ENCODE measurements at regions not wholly inside any gene's neighbourhood (a gene's known extent, or its start where the extent isn't known, plus 50 kb on each side); places are given as distances from the start of the nearest gene placed in this dataset.

DNA sequence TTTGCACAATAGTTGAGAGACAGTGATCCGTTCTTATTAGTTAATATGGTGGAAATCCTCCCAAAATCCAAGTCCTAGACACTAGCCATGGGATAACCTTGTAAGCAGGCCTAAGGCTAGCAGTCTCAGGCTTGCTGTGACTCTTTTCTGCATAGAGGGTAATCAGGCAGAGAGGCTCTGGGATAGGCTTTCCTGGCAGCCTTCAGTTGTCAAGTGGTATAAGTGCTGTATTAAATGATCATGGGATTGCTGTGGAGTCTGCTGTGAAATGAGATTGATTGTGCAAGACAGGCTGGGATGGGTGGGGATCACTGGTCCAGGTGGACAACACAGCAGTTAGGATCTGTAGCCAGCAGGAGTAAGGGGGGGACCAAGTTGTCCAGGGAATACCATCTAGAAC lies 416.4 kb downstream of the TLE4 start:
- Histone ChIP-seq H2AK5ac (ENCODE audit: low read length, severe bottlenecking) (peak overlapping the region; percentile 94), H2BK5ac (ENCODE audit: low read depth, low read length, poor library complexity, severe bottlenecking) (no peak overlapping the region), H3K23ac (ENCODE audit: low read length in 2 of 2) (no peak overlapping the region), H3K4ac (ENCODE audit: low read depth in 1 of 2, low read length in 2 of 2) (no peak overlapping the region), H2AFZ (ENCODE audit: low read depth, low read length) (no peak overlapping the region), H3K9me3 (ENCODE audit: control insufficient read depth, low read length) (no peaks in the 10 kb centered on the region), H4K91ac (ENCODE audit: low read length) (no peak overlapping the region), H3K79me1 (replicated peaks; ENCODE audit: low read length, poor library complexity, severe bottlenecking) (peaks cover 2% of the 10 kb centered on the region), H2BK12ac (ENCODE audit: low read length in 2 of 2) (no peak overlapping the region), H3K18ac (ENCODE audit: low read depth in 1 of 2, low read length in 2 of 2) (no peak overlapping the region), H2BK120ac (ENCODE audit: low read depth, low read length) (no peak overlapping the region), H3K4me2 (ENCODE audit: low read length, poor library complexity, severe bottlenecking) (no peak overlapping the region), H3K4me3 (ENCODE audit: insufficient read depth in 1 of 2, low read depth in 1 of 2, low read length in 2 of 2) (no peak overlapping the region), H4K8ac (ENCODE audit: low read length) (no peak overlapping the region), H2BK15ac (ENCODE audit: low read depth, poor library complexity, severe bottlenecking) (no peak overlapping the region), H3K9ac (ENCODE audit: low read length) (no peak overlapping the region), H3K27me3 (ENCODE audit: control insufficient read depth in 1 of 2, insufficient read depth in 1 of 2, low read length in 2 of 2) (peaks cover 0 to 3% of the 10 kb centered on the region in 2 experiments), H3K27ac (ENCODE audit: low read length, poor library complexity, severe bottlenecking) (peak overlapping the region; percentile 36), H3K36me3 (ENCODE audit: control insufficient read depth in 1 of 2, insufficient read depth in 2 of 2, low read depth in 1 of 2, low read length in 2 of 2) (no peaks in the 10 kb centered on the region), H3K14ac (ENCODE audit: low read length in 2 of 2) (no peak overlapping the region), H3K4me1 (ENCODE audit: control insufficient read depth, insufficient read depth, low read depth, low read length) (peaks cover 9% of the 10 kb centered on the region)
- DNase-seq: no peak
- 86% methylated on average over 1 of the region's 1 CpG for WGBS

DNA sequence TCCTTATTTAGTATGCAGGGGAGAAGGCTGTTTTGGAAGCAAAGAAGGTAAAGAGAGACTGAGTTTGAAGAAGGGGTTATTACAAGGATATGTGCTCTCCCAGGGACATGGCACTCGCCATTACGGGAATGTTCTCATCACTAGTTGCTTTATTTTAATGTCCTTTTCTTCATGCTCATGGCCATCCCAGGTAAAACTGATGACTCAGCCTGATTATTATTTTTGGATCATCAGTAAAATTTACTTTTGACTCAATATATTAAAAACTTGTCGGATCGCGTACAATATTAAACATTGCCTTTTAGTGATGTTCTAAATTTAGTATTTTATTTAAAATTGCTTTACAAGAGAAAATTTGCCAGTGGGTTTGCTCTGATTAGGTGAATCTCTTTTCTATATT lies 414.7 kb downstream of the TLE4 start:
- Histone ChIP-seq H3K4ac (ENCODE audit: low read depth in 1 of 2, low read length in 2 of 2) (no peak overlapping the region), H3K4me2 (ENCODE audit: low read length, poor library complexity, severe bottlenecking) (no peak overlapping the region), H2BK12ac (ENCODE audit: low read length in 2 of 2) (no peak overlapping the region), H3K9ac (ENCODE audit: low read length) (no peak overlapping the region), H3K14ac (ENCODE audit: low read length in 2 of 2) (peak overlapping the region in 1 of 2 experiments; percentile 28), H2BK5ac (ENCODE audit: low read depth, low read length, poor library complexity, severe bottlenecking) (no peak overlapping the region), H2AK5ac (ENCODE audit: low read length, severe bottlenecking) (no peak overlapping the region), H4K8ac (ENCODE audit: low read length) (no peak overlapping the region), H3K18ac (ENCODE audit: low read depth in 1 of 2, low read length in 2 of 2) (no peak overlapping the region), H3K36me3 (ENCODE audit: control insufficient read depth in 1 of 2, insufficient read depth in 2 of 2, low read depth in 1 of 2, low read length in 2 of 2) (no peaks in the 10 kb centered on the region), H4K91ac (ENCODE audit: low read length) (no peak overlapping the region), H3K4me3 (ENCODE audit: insufficient read depth in 1 of 2, low read depth in 1 of 2, low read length in 2 of 2) (no peak overlapping the region), H2AFZ (ENCODE audit: low read depth, low read length) (no peak overlapping the region), H3K79me1 (replicated peaks; ENCODE audit: low read length, poor library complexity, severe bottlenecking) (no peaks in the 10 kb centered on the region), H3K9me3 (ENCODE audit: control insufficient read depth, low read length) (no peaks in the 10 kb centered on the region), H3K27me3 (ENCODE audit: control insufficient read depth in 1 of 2, insufficient read depth in 1 of 2, low read length in 2 of 2) (peaks cover 0 to 7% of the 10 kb centered on the region in 2 experiments), H3K27ac (ENCODE audit: low read length, poor library complexity, severe bottlenecking) (no peak overlapping the region), H3K23ac (ENCODE audit: low read length in 2 of 2) (no peak overlapping the region), H2BK15ac (ENCODE audit: low read depth, poor library complexity, severe bottlenecking) (no peak overlapping the region), H3K4me1 (ENCODE audit: control insufficient read depth, insufficient read depth, low read depth, low read length) (peaks cover 8% of the 10 kb centered on the region), H2BK120ac (ENCODE audit: low read depth, low read length) (no peak overlapping the region)
- WGBS: no CpG with 5 or more reads among the region's 5 CpGs
- DNase-seq: no peak

DNA sequence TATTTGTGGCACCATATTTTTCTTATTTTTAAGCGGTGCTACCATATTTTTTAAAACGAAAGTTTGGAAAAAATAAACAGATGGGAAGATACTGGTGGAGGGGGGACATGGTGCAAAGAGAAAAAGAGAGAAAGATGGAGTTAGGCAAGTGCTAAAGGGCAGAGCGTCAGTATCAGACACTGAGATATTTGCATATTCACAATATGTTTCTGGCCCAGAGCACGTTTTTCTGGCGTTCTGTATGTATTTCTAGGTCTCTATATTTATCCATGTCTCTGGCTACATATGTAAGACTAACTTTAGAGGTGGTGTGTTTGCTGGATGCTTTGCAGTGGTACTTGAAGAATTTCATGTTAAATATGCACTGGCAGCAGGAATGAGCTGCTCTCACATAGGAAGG lies 414.0 kb downstream of the TLE4 start:
- H2BK15ac ChIP-seq (ENCODE audit: low read depth, poor library complexity, severe bottlenecking): no peak overlapping the region
- no peak overlapping the region for H2BK120ac ChIP-seq (ENCODE audit: low read depth, low read length)
- no peak overlapping the region for H4K91ac ChIP-seq (ENCODE audit: low read length)
- H2AK5ac ChIP-seq (ENCODE audit: low read length, severe bottlenecking): no peak overlapping the region
- no peak overlapping the region for H3K18ac ChIP-seq (ENCODE audit: low read depth in 1 of 2, low read length in 2 of 2)
- H3K23ac ChIP-seq (ENCODE audit: low read length in 2 of 2): no peak overlapping the region
- no peak overlapping the region for H3K9ac ChIP-seq (ENCODE audit: low read length)
- no peak overlapping the region for H3K4me3 ChIP-seq (ENCODE audit: insufficient read depth in 1 of 2, low read depth in 1 of 2, low read length in 2 of 2)
- H3K4ac ChIP-seq (ENCODE audit: low read depth in 1 of 2, low read length in 2 of 2): no peak overlapping the region
- H3K79me1 ChIP-seq (replicated peaks; ENCODE audit: low read length, poor library complexity, severe bottlenecking): no peaks in the 10 kb centered on the region
- no peak overlapping the region for H3K27ac ChIP-seq (ENCODE audit: low read length, poor library complexity, severe bottlenecking)
- no peak overlapping the region for H2BK5ac ChIP-seq (ENCODE audit: low read depth, low read length, poor library complexity, severe bottlenecking)
- no peak overlapping the region for H4K8ac ChIP-seq (ENCODE audit: low read length)
- H2BK12ac ChIP-seq (ENCODE audit: low read length in 2 of 2): no peak overlapping the region
- peaks cover 8% of the 10 kb centered on the region for H3K4me1 ChIP-seq (ENCODE audit: control insufficient read depth, insufficient read depth, low read depth, low read length)
- no peak overlapping the region for H3K14ac ChIP-seq (ENCODE audit: low read length in 2 of 2)
- WGBS: 97% methylated on average over 3 of the region's 5 CpGs
- H3K9me3 ChIP-seq (ENCODE audit: control insufficient read depth, low read length): no peaks in the 10 kb centered on the region
- no peak for DNase-seq
- H3K27me3 ChIP-seq (ENCODE audit: control insufficient read depth in 1 of 2, insufficient read depth in 1 of 2, low read length in 2 of 2): peaks cover 0 to 7% of the 10 kb centered on the region in 2 experiments
- no peak overlapping the region for H3K4me2 ChIP-seq (ENCODE audit: low read length, poor library complexity, severe bottlenecking)
- H3K36me3 ChIP-seq (ENCODE audit: control insufficient read depth in 1 of 2, insufficient read depth in 2 of 2, low read depth in 1 of 2, low read length in 2 of 2): no peaks in the 10 kb centered on the region
- no peak overlapping the region for H2AFZ ChIP-seq (ENCODE audit: low read depth, low read length)

DNA sequence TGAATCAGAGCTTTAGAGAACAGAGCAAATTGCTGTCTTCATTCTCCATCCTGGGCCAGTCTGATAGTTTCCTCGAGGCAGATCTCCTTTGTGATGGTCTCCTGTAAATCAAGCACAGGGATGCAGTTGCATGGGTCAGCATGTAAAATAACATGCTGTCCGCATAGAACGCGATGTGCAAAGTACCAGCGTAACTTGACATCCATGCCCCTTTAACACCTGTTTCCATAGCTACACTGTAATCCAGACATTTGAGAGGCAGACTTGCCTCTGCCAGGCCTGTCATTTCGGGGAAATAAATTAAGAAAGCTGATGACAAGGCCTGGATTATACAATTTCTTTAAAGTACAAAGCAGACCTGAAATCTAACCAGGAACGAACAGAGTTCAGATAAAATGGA lies 413.5 kb downstream of the TLE4 start:
- 92% methylated on average over 7 of the region's 7 CpGs for WGBS
- H2AFZ ChIP-seq (ENCODE audit: low read depth, low read length): no peak overlapping the region
- DNase-seq: no peak
- no peak overlapping the region for H3K23ac ChIP-seq (ENCODE audit: low read length in 2 of 2)
- no peak overlapping the region for H3K9ac ChIP-seq (ENCODE audit: low read length)
- H3K79me1 ChIP-seq (replicated peaks; ENCODE audit: low read length, poor library complexity, severe bottlenecking): no peaks in the 10 kb centered on the region
- H3K4ac ChIP-seq (ENCODE audit: low read depth in 1 of 2, low read length in 2 of 2): no peak overlapping the region
- no peak overlapping the region for H2BK12ac ChIP-seq (ENCODE audit: low read length in 2 of 2)
- H3K18ac ChIP-seq (ENCODE audit: low read depth in 1 of 2, low read length in 2 of 2): no peak overlapping the region
- no peak overlapping the region for H2BK15ac ChIP-seq (ENCODE audit: low read depth, poor library complexity, severe bottlenecking)
- no peak overlapping the region for H2AK5ac ChIP-seq (ENCODE audit: low read length, severe bottlenecking)
- peaks cover 8% of the 10 kb centered on the region for H3K4me1 ChIP-seq (ENCODE audit: control insufficient read depth, insufficient read depth, low read depth, low read length)
- H2BK120ac ChIP-seq (ENCODE audit: low read depth, low read length): no peak overlapping the region
- no peak overlapping the region for H3K27ac ChIP-seq (ENCODE audit: low read length, poor library complexity, severe bottlenecking)
- H3K9me3 ChIP-seq (ENCODE audit: control insufficient read depth, low read length): no peaks in the 10 kb centered on the region
- H2BK5ac ChIP-seq (ENCODE audit: low read depth, low read length, poor library complexity, severe bottlenecking): no peak overlapping the region
- peaks cover 0 to 7% of the 10 kb centered on the region in 2 experiments for H3K27me3 ChIP-seq (ENCODE audit: control insufficient read depth in 1 of 2, insufficient read depth in 1 of 2, low read length in 2 of 2)
- no peaks in the 10 kb centered on the region for H3K36me3 ChIP-seq (ENCODE audit: control insufficient read depth in 1 of 2, insufficient read depth in 2 of 2, low read depth in 1 of 2, low read length in 2 of 2)
- no peak overlapping the region for H3K14ac ChIP-seq (ENCODE audit: low read length in 2 of 2)
- no peak overlapping the region for H3K4me2 ChIP-seq (ENCODE audit: low read length, poor library complexity, severe bottlenecking)
- H4K8ac ChIP-seq (ENCODE audit: low read length): no peak overlapping the region
- H4K91ac ChIP-seq (ENCODE audit: low read length): no peak overlapping the region
- no peak overlapping the region for H3K4me3 ChIP-seq (ENCODE audit: insufficient read depth in 1 of 2, low read depth in 1 of 2, low read length in 2 of 2)

All from mesenchymal stem cell (in vitro differentiated cells and primary cell).